ENCODE measurements at regions not wholly inside any gene's neighbourhood (a gene's known extent, or its start where the extent isn't known, plus 50 kb on each side); places are given as distances from the start of the nearest gene placed in this dataset.

DNA sequence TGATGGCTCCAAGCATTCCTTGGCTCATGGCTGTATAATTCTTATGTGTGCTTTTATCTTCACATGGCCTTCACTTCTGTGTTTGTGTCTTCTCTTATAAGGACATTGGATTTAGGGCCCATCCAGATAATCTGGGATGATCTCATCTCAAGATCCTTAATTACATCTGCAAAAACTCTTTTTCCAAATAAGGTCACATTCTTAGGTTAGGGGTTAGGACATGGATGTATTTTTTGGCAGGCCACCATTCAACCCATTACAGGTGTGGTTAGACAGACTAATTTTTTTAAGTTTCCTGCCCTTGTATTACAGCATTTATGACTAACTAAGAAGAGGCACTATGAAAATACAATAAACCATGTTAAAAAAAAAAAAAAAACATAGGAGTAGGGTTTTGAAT, 254.0 kb downstream of the TPBG start:
- TF ChIP-seq, protein P1, sequence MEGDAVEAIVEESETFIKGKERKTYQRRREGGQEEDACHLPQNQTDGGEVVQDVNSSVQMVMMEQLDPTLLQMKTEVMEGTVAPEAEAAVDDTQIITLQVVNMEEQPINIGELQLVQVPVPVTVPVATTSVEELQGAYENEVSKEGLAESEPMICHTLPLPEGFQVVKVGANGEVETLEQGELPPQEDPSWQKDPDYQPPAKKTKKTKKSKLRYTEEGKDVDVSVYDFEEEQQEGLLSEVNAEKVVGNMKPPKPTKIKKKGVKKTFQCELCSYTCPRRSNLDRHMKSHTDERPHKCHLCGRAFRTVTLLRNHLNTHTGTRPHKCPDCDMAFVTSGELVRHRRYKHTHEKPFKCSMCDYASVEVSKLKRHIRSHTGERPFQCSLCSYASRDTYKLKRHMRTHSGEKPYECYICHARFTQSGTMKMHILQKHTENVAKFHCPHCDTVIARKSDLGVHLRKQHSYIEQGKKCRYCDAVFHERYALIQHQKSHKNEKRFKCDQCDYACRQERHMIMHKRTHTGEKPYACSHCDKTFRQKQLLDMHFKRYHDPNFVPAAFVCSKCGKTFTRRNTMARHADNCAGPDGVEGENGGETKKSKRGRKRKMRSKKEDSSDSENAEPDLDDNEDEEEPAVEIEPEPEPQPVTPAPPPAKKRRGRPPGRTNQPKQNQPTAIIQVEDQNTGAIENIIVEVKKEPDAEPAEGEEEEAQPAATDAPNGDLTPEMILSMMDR (IDR thresholded peaks at IDR 0.05), result no peak
- no peak for TF ChIP-seq POLR2A (IDR thresholded peaks at IDR 0.05)
